ACC112 (cell line): ENCODE measurements at regions not wholly inside any gene's neighbourhood (a gene's known extent, or its start where the extent isn't known, plus 50 kb on each side); places are given as distances from the start of the nearest gene placed in this dataset.

Source experiments
- H2AFZ ChIP-seq: fragments of 200-600 bp; sonication (generic); one replicate; pipeline ENCODE4 v1.6.0; 2017; ENCODE audit warnings: antibody characterized with exemption, low read length; ENCODE audit not compliant: unreplicated experiment
- H3K27ac ChIP-seq: fragments of 200-600 bp; sonication (generic); 2 replicates; pipeline ENCODE4 v1.5.1; 2014; ENCODE audit warnings: low read depth, mild to moderate bottlenecking, antibody characterized with exemption, low read length, moderate library complexity
- H3K27me3 ChIP-seq: fragments of 200-600 bp; sonication (generic); 2 replicates; pipeline ENCODE4 v1.6.1; 2014; ENCODE audit warnings: mild to moderate bottlenecking, antibody characterized with exemption, low read length, moderate library complexity, mixed read lengths; ENCODE audit not compliant: insufficient read depth
- H3K36me3 ChIP-seq: fragments of 200-600 bp; sonication (generic); 2 replicates; pipeline ENCODE4 v1.6.1; 2016; ENCODE audit warnings: mild to moderate bottlenecking, antibody characterized with exemption, low read length, moderate library complexity, mixed read lengths; ENCODE audit not compliant: insufficient read depth
- H3K4me1 ChIP-seq: fragments of 200-600 bp; sonication (generic); one replicate; pipeline ENCODE4 v1.6.1; 2016; ENCODE audit warnings: low read length, mixed read lengths; ENCODE audit not compliant: insufficient read depth, unreplicated experiment, control insufficient read depth
- H3K4me3 ChIP-seq: fragments of 200-600 bp; sonication (generic); 2 replicates; pipeline ENCODE4 v1.5.1; 2014; ENCODE audit warnings: mild to moderate bottlenecking, low read depth, low read length
- H3K79me2 ChIP-seq: fragments of 200-600 bp; sonication (generic); one replicate; pipeline ENCODE4 v1.6.0; 2016; ENCODE audit warnings: low read length; ENCODE audit not compliant: control insufficient read depth, unreplicated experiment, insufficient read depth

GRCh38 chr3:70742081-70742480 is 429.6 kb upstream of the MDFIC2 start:
- no peaks in the 10 kb centered on the region for H3K27me3 ChIP-seq
- H3K36me3 ChIP-seq = no peaks in the 10 kb centered on the region
- H2AFZ ChIP-seq = no peak overlapping the region
- H3K27ac ChIP-seq = no peak overlapping the region
- H3K4me1 ChIP-seq = no peaks in the 10 kb centered on the region
- H3K4me3 ChIP-seq = no peak overlapping the region
- no peaks in the 10 kb centered on the region for H3K79me2 ChIP-seq

GRCh38 chr3:70740872-70741271 is 428.4 kb upstream of the MDFIC2 start:
- H2AFZ ChIP-seq = no peak overlapping the region
- no peak overlapping the region for H3K27ac ChIP-seq
- H3K4me1 ChIP-seq = no peaks in the 10 kb centered on the region
- no peak overlapping the region for H3K4me3 ChIP-seq
- H3K27me3 ChIP-seq = no peaks in the 10 kb centered on the region
- H3K36me3 ChIP-seq = no peaks in the 10 kb centered on the region
- H3K79me2 ChIP-seq = no peaks in the 10 kb centered on the region

- H3K4me3 ChIP-seq = no peak overlapping the region
- H3K27ac ChIP-seq = no peak overlapping the region
- H2AFZ ChIP-seq = no peak overlapping the region
- no peaks in the 10 kb centered on the region for H3K36me3 ChIP-seq
- H3K4me1 ChIP-seq = peaks cover 4% of the 10 kb centered on the region
- no peaks in the 10 kb centered on the region for H3K27me3 ChIP-seq
- H3K79me2 ChIP-seq = no peaks in the 10 kb centered on the region
Measured at GRCh38 chr3:70740071-70740470, 427.6 kb upstream of the MDFIC2 start.

- no peaks in the 10 kb centered on the region for H3K27me3 ChIP-seq
- H3K27ac ChIP-seq = no peak overlapping the region
- H2AFZ ChIP-seq = no peak overlapping the region
- no peaks in the 10 kb centered on the region for H3K36me3 ChIP-seq
- H3K4me3 ChIP-seq = no peak overlapping the region
- H3K79me2 ChIP-seq = no peaks in the 10 kb centered on the region
- H3K4me1 ChIP-seq = peaks cover 4% of the 10 kb centered on the region
Measured at GRCh38 chr3:70738291-70738681, 425.8 kb upstream of the MDFIC2 start.

- no peaks in the 10 kb centered on the region for H3K27me3 ChIP-seq
- H3K4me1 ChIP-seq = peaks cover 4% of the 10 kb centered on the region
- no peak overlapping the region for H3K27ac ChIP-seq
- H3K4me3 ChIP-seq = no peak overlapping the region
- no peaks in the 10 kb centered on the region for H3K36me3 ChIP-seq
- H3K79me2 ChIP-seq = no peaks in the 10 kb centered on the region
- H2AFZ ChIP-seq = no peak overlapping the region
Measured at GRCh38 chr3:70737666-70738290, 425.3 kb upstream of the MDFIC2 start.

GRCh38 chr3:70736009-70736408 is 423.6 kb upstream of the MDFIC2 start:
- Histone ChIP-seq H3K27ac (no peak overlapping the region), H2AFZ (no peak overlapping the region), H3K36me3 (no peaks in the 10 kb centered on the region), H3K4me1 (peaks cover 4% of the 10 kb centered on the region), H3K27me3 (no peaks in the 10 kb centered on the region), H3K79me2 (no peaks in the 10 kb centered on the region), H3K4me3 (no peak overlapping the region)

- Histone ChIP-seq H3K36me3 (no peaks in the 10 kb centered on the region), H3K27ac (no peak overlapping the region), H3K4me3 (no peak overlapping the region), H3K79me2 (no peaks in the 10 kb centered on the region), H3K27me3 (no peaks in the 10 kb centered on the region), H2AFZ (no peak overlapping the region), H3K4me1 (peaks cover 4% of the 10 kb centered on the region)
Measured at GRCh38 chr3:70734756-70735155, 422.3 kb upstream of the MDFIC2 start.

- Histone ChIP-seq H3K27ac (no peak overlapping the region), H3K27me3 (no peaks in the 10 kb centered on the region), H3K79me2 (no peaks in the 10 kb centered on the region), H2AFZ (no peak overlapping the region), H3K4me1 (peaks cover 22% of the 10 kb centered on the region), H3K4me3 (no peak overlapping the region), H3K36me3 (no peaks in the 10 kb centered on the region)
Measured at GRCh38 chr3:70731046-70731445, 418.6 kb upstream of the MDFIC2 start.

GRCh38 chr3:70729845-70730244 is 417.4 kb upstream of the MDFIC2 start:
- peaks cover 18% of the 10 kb centered on the region for H3K4me1 ChIP-seq
- H3K79me2 ChIP-seq = no peaks in the 10 kb centered on the region
- no peak overlapping the region for H3K4me3 ChIP-seq
- H3K27me3 ChIP-seq = no peaks in the 10 kb centered on the region
- no peak overlapping the region for H3K27ac ChIP-seq
- H3K36me3 ChIP-seq = no peaks in the 10 kb centered on the region
- H2AFZ ChIP-seq = no peak overlapping the region

- H3K4me1 ChIP-seq = peaks cover 18% of the 10 kb centered on the region
- no peak overlapping the region for H2AFZ ChIP-seq
- H3K4me3 ChIP-seq = no peak overlapping the region
- H3K79me2 ChIP-seq = no peaks in the 10 kb centered on the region
- no peaks in the 10 kb centered on the region for H3K36me3 ChIP-seq
- H3K27ac ChIP-seq = no peak overlapping the region
- no peaks in the 10 kb centered on the region for H3K27me3 ChIP-seq
Measured at GRCh38 chr3:70728311-70728710, 415.9 kb upstream of the MDFIC2 start.

- H3K4me1 ChIP-seq = peaks cover 18% of the 10 kb centered on the region
- H3K36me3 ChIP-seq = no peaks in the 10 kb centered on the region
- no peaks in the 10 kb centered on the region for H3K27me3 ChIP-seq
- H3K4me3 ChIP-seq = no peak overlapping the region
- H2AFZ ChIP-seq = peak overlapping the region; percentile 6
- H3K27ac ChIP-seq = no peak overlapping the region
- H3K79me2 ChIP-seq = no peaks in the 10 kb centered on the region
Measured at GRCh38 chr3:70726961-70727360, 414.5 kb upstream of the MDFIC2 start.
